NCI-H510A treated with DMSO at 0.1 percent for 48 hours (cell line): ENCODE measurements at regions not wholly inside any gene's neighbourhood (a gene's known extent, or its start where the extent isn't known, plus 50 kb on each side); places are given as distances from the start of the nearest gene placed in this dataset.
A peak's percentile ranks its signal among the peaks of the same experiment; 100 is the strongest.
"Not testable (repeated sequence)": the region's sequence is repeated elsewhere in the genome, so short reads cannot be mapped to it uniquely, and the experiment has no call there.

ENCODE experiments used
- DNase-seq: peaks from one replicate; lab custom pipeline; 2025; lab: John Stamatoyannopoulos, UW

DNA sequence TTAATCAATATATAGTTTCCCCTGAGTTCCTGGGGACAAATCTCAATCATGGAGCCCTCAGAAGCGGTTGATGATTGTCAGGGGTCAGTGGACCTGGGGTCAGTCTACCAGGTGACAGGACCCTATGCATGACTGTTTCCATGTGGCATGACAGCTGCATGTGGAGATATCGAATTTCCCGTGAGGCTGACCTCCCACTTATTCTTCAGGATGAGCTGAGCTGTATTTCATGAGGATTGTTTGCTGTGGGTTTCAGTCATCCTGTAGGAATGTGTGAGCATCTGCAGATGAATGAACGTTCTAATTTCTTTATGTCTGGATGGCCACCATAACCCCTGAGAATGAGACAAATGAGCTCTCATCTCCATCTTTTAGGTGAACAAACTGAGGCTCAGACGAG, 93.0 kb upstream of the HES1 start:
- peak; percentile 17 for DNase-seq

DNA sequence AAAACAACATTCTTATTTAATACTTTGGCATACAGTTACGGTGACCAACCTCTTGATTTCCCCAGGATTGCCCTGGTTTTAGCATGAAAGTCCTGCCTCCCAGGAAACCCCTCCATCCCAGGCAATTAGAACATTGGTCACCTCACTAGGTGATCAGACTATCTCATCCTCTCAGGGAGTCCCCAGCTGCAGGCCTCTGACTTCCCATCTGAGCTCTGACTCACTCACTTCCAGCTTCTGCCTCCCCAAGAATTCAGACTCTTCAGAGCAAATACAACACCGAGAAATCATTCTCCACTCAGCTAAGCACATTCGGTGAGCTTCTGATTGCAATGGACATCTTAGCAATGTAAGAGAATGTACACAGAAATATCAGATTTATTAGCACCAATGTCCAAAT, 92.4 kb upstream of the HES1 start:
- no peak for DNase-seq

DNA sequence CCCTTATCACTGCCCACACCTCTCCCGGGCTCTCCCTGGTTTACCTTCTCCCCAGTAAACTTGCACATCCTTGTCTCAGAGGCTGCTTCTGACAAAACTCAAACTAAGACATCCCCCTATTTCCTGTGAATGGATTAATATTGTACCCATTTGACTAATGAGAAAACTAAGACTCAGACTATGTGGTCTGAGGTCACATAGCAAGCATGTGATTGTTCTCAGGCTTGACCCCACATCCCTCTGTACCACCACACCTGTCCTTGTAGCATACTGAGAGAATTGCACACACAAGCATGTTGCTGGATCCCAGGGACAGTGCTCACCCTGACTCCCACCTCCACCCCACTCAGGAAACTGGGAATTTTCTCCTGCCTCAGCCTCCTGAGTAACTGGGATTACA, 90.7 kb upstream of the HES1 start:
- no peak for DNase-seq

DNA sequence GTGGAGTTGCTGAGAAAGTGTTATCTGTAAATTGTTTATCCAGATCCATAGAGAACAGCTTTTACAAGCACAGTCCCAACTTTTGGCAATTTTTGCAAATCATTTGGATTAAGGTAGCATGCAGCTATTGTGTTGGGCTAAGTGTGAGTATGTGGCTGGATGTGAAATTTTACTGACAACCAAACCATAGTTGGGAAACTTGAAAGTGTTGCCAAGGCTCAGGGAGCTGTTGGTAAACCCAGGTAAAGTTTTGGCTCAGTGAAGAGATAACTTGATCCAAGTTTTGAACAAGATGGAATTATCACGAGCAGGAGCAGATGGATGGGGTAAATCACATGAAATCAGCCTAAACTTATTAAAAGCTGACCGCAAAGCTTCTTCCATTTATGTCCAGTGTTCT, 90.0 kb upstream of the HES1 start:
- no peak for DNase-seq

DNA sequence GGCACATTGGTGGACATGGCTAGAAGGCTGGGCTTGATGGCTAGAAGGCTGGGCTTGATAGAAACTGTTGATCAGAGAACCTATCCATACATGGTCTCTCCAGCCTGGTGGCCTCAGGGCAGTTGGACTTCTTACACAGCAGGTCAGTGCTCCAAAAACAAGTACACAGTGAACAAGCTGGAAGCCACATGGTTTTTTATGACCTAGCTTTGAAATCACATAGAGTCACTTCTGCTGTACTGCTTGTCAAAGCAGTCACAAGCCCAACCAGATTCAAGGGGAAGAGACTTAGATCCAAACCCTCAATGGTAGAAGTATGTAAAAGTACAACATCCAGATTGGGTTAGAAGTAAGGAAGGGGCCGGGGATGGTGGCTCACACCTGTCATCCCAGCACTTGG, 89.4 kb upstream of the HES1 start:
- DNase-seq = no peak

DNA sequence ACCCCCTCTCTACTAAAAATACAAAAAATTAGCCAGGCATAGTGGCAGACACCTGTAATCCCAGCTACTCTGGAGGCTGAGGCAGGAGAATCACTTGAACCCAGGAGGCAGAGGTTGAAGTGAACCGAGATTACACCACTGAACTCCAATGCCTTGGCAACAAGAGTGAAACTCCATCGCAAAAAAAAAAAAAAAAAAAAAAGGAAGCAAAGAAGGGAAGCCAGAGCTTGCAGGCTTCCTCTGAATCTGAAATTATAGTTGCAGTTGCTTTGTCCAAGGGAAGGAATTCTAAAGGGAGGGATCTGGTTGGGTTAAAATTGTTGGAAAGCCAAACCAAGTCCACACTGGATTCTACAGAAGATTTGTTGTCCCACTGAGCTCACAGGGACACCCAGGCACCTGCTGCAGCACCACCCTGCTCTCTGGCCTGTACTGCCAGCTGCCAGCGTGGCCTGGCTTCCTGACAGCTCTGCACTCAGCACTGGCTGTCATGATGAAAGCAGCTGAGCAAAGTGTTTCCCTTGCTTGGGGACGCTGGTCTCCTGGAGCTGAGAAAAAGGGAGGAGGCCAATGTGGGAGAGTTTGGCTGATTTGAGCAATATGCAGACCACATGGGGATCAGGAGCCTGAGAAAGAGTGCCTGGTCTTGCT, 88.8 kb upstream of the HES1 start:
- DNase-seq = peak; percentile 52

DNA sequence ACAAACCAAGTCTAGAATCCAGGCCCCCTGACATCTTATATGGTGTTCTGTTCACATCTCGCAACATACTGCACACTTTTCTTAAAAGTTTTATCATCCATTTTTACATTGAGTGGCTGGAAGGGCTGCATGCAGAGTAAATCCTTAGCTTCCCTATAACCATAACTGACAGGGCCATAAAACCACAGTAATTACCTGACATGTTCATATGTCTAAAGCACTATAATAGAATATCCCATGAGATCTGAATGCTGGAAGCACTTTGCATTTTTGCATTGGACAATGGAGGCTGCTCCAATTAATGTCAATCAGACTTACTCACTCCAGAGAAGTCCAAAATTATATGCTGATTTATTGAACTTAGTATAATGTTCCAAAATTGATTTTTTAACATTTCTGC, 86.6 kb upstream of the HES1 start:
- DNase-seq = no peak

DNA sequence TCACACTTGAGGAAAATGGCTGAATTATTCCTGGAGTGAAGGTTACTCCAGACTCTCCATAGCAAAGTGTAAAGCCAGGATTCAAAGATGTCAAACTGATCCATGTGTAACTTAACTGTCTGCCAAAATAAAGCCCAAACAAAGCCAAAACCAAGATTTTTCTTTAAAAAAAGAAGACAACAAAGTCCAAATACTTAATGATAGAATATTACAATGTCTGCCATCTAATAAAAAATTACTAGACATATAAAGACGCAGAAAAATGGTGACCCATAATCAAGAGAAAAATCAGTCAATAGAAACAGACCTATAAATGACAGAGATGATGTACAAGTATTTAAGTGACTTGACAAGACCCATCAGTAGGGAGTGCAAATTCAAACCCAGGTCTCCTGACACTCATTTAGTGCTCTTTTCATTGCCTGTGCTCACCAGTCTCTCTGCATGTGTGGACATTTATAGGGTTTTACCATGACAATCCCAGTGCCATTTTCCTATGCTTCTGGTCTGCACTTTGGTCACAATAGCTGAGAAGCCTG, 85.1 kb upstream of the HES1 start:
- DNase-seq = no peak

DNA sequence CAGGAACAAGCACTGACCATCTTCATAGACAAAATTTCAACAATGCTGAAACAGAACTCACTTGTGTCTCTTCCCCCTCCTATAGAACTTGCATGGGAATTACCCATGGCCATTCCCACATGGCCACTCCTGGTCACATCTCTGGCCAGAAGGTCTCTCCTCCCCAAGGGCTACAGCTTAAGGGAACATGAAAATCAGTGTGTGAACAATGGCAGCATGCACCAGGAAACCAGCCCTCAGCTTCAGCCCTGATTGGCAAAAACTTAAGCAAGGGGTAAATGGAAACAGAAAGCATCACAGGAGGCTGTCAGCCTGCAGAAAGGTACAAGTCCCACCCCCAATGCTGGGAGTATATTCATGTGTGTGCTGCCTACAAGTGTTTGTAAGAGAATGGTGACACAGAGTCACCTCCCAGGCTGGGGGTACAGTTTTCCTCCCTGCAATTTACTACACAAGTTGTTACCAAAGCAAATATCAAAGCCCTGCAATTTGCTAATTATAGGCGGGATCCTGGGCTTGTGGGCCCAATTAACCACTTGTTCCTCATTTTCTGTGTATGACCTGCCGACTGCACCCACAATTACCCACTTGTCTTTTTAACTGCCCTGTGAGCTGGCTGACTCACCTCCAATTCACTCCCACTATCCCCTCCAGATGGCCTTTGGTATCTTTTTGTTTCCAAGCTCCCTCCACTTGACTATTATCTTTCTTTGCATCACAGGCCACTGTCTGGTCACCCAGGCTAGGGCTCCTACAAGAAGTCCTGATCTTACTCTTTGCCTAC, 84.4 kb upstream of the HES1 start:
- DNase-seq = no peak

DNA sequence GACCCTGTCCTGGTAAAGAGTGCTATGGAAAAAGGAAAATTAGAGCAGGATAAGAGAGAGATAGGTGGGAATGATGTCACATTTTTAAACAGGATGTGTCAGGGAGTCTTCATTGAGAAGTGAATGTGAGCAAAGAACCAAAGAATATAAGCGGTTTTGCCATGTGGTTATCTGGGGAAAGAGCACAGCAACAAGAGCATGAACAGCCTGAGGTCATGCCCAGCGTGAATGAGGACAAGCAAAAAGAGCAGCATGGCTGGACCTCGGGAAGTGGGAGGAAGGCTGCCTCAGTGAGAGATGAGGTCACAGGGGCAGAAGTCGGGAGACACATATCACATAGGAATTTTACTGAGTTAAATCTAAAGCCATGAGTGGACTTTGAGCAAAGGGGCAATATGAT, 82.8 kb upstream of the HES1 start:
- no peak for DNase-seq

DNA sequence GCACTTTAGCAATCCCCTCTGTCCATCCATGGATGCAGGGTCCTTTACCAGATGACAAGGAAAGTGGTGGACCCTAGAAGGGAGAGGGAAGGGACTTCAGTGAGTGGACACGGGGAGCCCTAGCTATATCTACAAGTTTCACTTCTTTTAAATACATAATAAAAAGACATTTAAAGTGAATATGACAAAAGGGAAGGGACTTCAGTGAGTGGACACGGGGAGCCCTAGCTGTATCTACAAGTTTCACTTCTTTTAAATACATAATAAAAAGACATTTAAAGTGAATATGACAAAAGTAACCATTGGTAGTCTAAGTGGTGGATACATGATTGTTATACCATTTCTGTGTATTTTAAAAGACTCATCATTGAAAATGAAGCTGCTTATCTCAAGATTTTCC, 81.9 kb upstream of the HES1 start:
- no peak for DNase-seq

DNA sequence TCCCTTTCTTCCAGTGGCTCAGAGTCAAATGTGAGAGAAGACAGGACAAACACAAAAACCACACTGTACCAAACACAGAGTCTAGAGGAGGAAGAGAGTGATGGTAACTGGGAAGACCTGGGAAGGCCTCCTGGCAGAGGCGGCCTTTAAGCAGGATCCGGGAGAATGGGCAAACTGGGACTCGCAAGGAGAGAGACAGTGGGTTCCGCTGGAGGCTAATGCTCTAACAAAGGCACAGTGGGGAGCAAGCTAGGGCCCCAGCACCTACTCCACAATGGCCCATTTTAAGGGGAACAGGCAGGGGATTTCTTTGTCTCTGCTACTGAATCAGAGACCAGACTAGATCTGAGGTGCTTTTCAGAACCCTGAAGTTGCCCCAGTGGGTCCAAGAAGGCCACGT, 81.4 kb upstream of the HES1 start:
- no peak for DNase-seq

DNA sequence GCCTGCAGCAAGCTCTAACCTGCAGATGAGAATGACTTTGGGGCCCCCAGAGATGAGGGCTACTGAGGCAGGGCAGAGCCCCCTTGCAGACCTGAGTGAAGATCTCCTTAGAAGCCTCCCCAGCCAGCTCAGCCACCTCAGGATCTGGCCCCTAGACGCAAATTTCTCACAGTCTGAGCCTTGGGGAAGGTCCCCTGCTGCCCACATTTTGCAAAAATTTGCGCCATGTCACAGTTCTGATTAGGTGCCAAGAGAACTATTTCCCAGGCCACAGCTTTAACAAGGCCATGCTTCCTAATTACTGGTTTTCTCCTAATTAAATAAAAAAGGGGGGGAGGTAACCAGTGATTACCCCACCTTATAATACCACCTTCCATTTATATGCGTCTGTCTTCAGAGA, 81.0 kb upstream of the HES1 start:
- DNase-seq = no peak

DNA sequence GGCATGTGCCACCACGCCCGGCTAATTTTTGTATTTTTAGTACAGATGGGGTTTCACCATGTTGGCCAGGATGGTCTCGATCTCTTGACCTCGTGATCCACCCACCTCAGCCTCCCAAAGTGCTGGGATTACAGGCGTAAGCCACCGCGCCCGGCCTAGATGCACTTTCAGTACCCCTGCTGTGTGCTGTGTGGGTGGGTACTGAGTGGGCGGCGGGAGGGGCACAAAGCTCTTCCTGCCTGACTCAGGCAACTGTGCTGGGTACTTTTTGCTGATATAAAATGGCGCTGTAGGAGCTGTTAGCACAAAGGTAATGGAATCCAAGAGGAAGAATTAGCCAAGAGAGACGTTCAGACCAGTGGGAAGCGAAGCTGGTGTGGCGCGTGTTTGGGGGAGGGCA, 79.6 kb upstream of the HES1 start:
- not testable (repeated sequence) for DNase-seq

DNA sequence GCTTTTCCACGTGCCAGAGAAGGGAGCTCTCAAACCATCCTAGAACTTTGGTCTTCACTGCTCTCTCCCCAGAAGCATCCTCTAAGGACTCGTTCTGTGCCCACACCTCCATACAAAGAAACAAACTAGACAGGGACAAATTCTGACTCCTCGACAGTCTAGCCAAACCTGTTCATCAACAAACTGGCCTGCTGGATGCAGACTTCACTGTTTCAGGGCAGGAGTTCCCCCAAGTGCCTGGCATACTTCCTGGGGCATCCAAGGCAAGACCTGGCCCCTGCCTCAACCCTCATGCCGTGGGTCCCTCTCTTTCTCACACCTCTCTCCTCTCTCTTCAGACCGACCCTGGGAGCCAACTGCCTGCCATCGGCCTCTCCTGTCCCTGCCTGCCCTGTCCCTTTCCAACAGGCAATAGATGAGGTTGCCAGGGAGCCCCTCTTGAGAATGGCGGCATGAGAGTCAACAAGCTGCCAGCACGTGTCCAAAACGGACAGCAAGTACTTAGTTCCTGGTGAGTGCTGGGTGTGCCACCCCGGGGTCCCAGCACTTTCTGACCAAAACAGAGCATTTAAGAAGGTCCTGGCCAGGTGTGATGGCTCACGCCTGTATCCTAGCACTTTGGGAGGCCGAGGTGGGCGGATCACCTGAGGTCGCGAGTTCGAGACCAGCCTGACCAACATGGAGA, 79.1 kb upstream of the HES1 start:
- peak; percentile 60 for DNase-seq

DNA sequence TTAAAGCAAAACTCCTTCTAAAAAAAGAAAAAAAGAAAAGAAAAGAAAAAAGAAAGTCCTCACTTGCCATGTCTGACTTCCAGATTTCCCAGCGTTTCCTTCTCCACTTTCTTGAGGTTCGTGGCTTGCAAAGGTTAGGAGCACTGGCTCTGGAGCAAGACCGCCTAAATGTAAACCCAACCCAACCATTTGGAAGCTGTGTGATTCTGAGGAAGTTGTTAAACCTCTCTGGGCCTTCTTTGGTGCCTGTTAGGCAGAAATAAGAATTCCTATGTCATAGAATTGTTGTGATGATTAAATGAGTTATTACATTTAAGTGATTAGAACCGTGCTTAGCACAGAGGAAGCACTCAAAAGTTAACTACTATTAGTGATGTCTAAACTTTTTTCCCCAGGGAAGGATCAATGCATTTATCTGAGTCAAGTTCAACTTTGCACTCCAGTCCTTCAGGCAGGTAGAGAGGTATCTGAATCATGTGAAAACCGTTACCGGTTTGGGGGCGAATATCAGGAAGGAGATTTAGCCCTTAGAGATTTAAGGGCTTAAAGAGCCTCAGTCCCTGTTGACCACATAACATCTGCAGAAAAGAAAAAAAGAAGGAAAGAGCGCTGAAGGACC, 78.3 kb upstream of the HES1 start:
- DNase-seq = no peak

DNA sequence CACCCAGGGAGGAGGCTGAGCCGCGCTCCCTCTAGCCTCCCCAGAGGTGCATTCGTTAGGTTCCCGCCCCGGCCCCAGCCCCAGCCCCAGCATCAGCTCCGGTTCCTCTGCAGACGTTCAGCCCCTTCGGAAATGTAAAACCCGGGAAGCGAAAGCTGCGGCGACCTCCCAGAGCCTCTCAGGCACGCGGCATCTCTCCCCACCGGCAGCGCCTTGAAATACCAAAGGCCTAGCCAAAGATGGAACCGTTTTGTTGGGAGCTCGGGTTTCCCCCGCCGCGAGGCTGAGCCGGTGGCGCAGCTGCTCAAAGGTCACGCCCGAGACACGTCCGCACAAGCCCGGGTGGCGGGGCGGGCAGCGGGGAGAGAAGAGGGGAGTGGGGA, 77.8 kb upstream of the HES1 start:
- DNase-seq = peak; percentile 46

DNA sequence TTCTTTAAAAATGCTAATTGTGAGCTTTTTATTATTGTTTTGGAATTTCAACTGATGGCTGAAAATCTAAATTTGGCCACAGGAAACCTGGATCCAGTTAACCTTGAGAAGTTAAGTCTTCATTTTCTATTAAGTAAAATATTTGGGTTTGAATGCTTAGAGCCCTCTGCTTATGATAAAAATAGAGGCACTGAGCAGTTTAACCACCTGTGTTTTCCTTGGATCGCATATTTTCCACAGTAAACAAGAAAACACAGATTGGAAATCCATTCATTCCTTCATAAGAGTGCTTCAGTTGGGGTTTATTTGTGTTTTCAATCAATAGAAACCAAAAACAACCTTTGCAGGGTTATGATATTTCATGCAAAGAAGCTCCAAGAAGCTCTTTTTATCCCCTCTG, 77.2 kb upstream of the HES1 start:
- DNase-seq = no peak

DNA sequence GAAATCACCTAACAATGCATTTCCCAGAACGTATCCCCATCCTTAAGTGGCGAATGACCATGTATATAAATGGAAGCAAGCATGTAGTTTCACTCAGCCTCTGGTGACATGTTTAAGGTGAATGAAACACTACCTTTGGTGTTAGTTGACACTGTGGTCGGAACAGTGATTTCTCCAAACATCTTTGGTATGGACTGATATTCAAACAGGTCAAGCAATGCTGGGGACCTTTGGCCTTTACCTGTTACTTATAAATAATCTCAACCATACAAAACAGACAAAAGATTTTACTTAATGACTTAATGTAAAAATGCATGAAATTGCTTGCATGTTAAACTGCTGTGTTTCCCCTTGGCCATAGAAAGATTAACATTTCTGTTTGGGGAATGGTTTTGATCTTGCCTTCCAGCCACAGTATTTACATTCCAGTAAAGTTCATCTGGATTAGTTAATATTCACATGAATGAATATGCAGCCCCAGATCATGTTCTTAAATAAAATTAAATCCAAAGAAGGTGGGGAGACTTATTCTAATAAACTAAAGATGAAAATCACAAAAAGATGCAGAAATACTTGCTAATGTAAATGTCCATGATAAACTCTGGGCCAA, 74.4 kb upstream of the HES1 start:
- DNase-seq = no peak

DNA sequence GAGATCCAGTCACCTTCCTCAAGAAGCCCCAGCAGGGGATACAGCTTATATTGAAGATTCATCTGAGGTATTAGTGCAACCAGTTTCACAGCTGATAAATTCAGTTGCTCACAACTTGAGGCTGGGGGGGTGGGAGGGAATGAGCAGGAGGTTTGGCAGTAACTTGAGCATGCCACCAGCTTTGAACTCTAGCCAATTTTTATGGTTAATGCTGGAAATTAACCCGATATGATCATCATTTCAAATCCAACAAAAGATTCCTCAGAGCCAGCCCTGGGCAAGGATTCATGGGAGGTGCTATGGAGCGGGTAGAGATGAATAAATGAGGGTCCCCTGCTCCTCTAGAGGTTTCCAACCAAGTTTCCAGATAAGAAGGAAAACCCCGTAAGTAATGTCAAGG, 73.1 kb upstream of the HES1 start:
- DNase-seq = no peak

DNA sequence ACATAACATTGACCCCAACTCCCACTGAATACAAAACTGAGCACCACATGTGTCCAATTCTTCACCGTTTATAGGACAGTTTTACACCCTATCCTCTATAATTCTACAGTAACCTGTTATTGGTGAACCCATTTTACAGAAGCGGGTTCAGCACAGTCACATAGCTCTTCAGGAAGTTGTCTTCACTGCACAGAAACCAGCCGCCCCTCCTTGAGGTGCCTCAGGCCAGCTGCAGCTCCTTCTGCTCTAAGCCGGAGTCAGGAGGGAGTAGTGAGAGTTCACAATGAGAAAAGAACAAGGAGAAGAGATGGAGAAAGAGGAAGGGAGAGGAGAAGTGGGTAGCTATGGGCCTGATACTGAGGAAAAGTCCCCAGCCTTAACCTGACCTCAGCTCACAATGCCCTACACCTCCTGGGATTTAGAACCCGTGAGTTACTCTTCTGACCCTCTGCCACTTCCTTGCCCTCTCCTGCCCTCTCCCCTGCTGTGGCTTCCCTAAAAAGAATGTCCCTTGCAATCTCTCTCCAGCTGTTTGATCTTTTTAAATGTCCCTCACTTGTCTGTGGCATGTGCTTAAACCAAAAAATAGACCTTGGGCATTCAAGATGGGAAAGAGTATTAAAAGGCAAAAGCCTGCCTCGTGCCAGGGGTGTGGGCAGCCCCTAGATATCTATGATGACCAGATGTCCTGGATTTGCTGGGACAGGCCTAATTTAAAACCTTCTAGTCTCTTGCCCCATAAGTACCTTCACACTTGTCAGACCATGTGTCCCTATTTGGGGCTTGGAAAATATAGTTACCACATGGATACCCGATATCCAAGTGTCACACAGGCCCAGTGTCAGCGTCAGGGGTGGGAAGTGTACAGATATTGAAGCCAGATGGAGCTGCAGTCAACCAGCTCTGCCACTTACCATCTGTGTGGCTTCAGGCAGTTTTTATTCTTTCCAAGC, 71.3 kb upstream of the HES1 start:
- no peak for DNase-seq
